Right lobe of liver (tissue), 4 donors: ENCODE measurements at regions not wholly inside any gene's neighbourhood (a gene's known extent, or its start where the extent isn't known, plus 50 kb on each side); places are given as distances from the start of the nearest gene placed in this dataset.

Experiments used
- POLR2A ChIP-seq: fragments of 450-650 bp; IDR thresholded peaks from one replicate; pipeline ENCODE4 v1.6.1; 2017; ENCODE audit warnings: antibody characterized with exemption, mild to moderate bottlenecking
- TF ChIP-seq, protein P1 (sequence below), 4 donors: fragments of 200-600 bp in 3 of 4; fragments of 450-650 bp in 1 of 4; IDR thresholded peaks; one replicate each; pipeline versions ENCODE4 v1.5.1 to v1.8.0; 2016 to 2022; ENCODE audit warnings: antibody characterized with exemption in 4 of 4, mild to moderate bottlenecking in 2 of 4
- donor health status: DM: no; HTN: no; CAD: no.
- donor health status: DM: no; HTN: no; CAD: no.
- donor health status: DM: no; HTN: yes; CAD: no.

DNA sequence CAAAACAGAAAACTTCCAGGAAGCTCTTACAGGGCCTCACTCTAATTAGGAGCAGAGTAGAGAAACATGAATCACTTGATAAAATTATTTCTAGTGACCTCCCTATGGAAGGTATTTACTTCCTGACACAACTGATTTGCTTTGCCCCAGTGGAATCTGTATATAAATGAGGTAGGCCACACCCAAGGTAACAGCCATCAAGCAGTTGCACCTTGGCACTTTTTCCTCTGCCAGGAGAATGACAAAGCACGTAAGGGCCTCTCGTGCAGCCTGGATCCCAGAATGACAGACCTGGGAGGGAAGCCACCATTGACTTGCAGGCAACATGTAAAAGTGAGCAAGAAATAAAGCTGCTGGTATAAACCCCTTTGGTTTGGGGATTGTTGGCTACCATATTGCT, 620.0 kb upstream of the SLC39A10 start:
- TF ChIP-seq, protein P1, sequence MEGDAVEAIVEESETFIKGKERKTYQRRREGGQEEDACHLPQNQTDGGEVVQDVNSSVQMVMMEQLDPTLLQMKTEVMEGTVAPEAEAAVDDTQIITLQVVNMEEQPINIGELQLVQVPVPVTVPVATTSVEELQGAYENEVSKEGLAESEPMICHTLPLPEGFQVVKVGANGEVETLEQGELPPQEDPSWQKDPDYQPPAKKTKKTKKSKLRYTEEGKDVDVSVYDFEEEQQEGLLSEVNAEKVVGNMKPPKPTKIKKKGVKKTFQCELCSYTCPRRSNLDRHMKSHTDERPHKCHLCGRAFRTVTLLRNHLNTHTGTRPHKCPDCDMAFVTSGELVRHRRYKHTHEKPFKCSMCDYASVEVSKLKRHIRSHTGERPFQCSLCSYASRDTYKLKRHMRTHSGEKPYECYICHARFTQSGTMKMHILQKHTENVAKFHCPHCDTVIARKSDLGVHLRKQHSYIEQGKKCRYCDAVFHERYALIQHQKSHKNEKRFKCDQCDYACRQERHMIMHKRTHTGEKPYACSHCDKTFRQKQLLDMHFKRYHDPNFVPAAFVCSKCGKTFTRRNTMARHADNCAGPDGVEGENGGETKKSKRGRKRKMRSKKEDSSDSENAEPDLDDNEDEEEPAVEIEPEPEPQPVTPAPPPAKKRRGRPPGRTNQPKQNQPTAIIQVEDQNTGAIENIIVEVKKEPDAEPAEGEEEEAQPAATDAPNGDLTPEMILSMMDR (IDR thresholded peaks at IDR 0.05) = no peak
- no peak for TF ChIP-seq POLR2A
